Calu3 (cell line): ENCODE measurements at regions not wholly inside any gene's neighbourhood (a gene's known extent, or its start where the extent isn't known, plus 50 kb on each side); places are given as distances from the start of the nearest gene placed in this dataset.

ENCODE experiments used
- BruUV-seq: library from RNA; stranded (reverse); fragments of 400-500 nt; replicated peaks from 2 replicates; lab custom pipeline; 2021; lab: Mats Ljungman, UMichigan
- CTCF ChIA-PET: fragments of 300-600 bp; sonication (Branson Sonifier 250); formaldehyde crosslinking; loops from one replicate; lab custom pipeline; 2022; ENCODE audit warnings: antibody characterized with exemption; lab: Charles Lee
- DNase-seq: peaks from one replicate; pipeline ENCODE4 v3.0.0; 2022
- H3K27ac Mint-ChIP-seq: one replicate; pipeline ENCODE4 v1.8.0; 2022; ENCODE audit warnings: mixed read lengths; ENCODE audit not compliant: unreplicated experiment
- H3K27me3 Mint-ChIP-seq: one replicate; pipeline ENCODE4 v1.8.0; 2022; ENCODE audit warnings: mixed read lengths; ENCODE audit not compliant: unreplicated experiment
- H3K36me3 Mint-ChIP-seq: one replicate; pipeline ENCODE4 v1.8.0; 2022; ENCODE audit warnings: mild to moderate bottlenecking, moderate library complexity, mixed read lengths; ENCODE audit not compliant: insufficient read depth, unreplicated experiment
- H3K4me1 Mint-ChIP-seq: one replicate; pipeline ENCODE4 v1.8.0; 2022; ENCODE audit warnings: mild to moderate bottlenecking, low read depth, mixed read lengths; ENCODE audit not compliant: unreplicated experiment
- H3K4me3 Mint-ChIP-seq: one replicate; pipeline ENCODE4 v1.8.0; 2022; ENCODE audit warnings: mild to moderate bottlenecking, low read depth, moderate library complexity, mixed read lengths; ENCODE audit not compliant: unreplicated experiment
- H3K9me3 Mint-ChIP-seq: one replicate; pipeline ENCODE4 v1.8.0; 2022; ENCODE audit warnings: low read depth, mixed read lengths; ENCODE audit not compliant: unreplicated experiment
- CTCF ChIP-seq: fragments of 200-600 bp; IDR thresholded peaks from one replicate; pipeline ENCODE4 v1.8.0; 2022; ENCODE audit warnings: antibody characterized with exemption; ENCODE audit not compliant: unreplicated experiment
- intact Hi-C: fragments of 100-400 bp; cut with micrococcal nuclease; formaldehyde crosslinking; loops from one replicate; pipeline ENCODE4 v1.10.0; 2022; ENCODE audit not compliant: unreplicated experiment

DNA sequence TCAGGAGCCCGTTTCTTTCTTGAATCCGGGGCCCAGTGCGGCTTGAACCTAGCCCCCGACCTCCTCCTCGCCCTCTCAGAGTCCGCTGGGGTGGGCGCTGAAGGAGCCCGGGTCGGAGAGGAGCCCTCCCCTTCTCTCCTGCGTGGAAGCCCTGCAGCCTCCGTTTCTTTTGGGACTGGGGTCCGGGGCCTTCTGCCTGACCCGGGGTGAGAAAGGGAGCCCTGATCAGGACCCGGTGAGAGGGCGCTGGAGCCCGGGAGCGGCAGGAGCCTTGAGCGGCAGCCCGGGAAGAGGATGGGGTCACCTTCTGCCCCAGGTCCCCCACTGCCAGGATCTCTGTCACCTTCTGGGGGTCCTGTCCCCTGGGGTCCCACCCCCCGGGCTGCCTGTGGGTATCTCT lies 162.3 kb downstream of the ZNF33B start:
- CTCF ChIA-PET: no interaction called here
- no peaks in the 10 kb centered on the region for H3K4me1 Mint-ChIP-seq
- H3K4me3 Mint-ChIP-seq: no peak overlapping the region
- H3K36me3 Mint-ChIP-seq: no peaks in the 10 kb centered on the region
- intact Hi-C loops: no loop called here
- no peaks in the 10 kb centered on the region for H3K27me3 Mint-ChIP-seq
- DNase-seq: no peak
- H3K27ac Mint-ChIP-seq: no peak overlapping the region
- no peak for TF ChIP-seq CTCF
- peaks cover 19% of the 10 kb centered on the region for H3K9me3 Mint-ChIP-seq
- no TSS peak for BruUV-seq

GRCh38 chr10:42475168-42476098 lies 162.9 kb downstream of the ZNF33B start:
- DNase-seq: no peak
- no peak for TF ChIP-seq CTCF
- H3K27ac Mint-ChIP-seq: no peak overlapping the region
- no TSS peak for BruUV-seq
- intact Hi-C loops: no loop called here
- CTCF ChIA-PET: no interaction called here
- peaks cover 19% of the 10 kb centered on the region for H3K9me3 Mint-ChIP-seq
- no peaks in the 10 kb centered on the region for H3K27me3 Mint-ChIP-seq
- no peaks in the 10 kb centered on the region for H3K4me1 Mint-ChIP-seq
- H3K4me3 Mint-ChIP-seq: no peak overlapping the region
- H3K36me3 Mint-ChIP-seq: no peaks in the 10 kb centered on the region

DNA sequence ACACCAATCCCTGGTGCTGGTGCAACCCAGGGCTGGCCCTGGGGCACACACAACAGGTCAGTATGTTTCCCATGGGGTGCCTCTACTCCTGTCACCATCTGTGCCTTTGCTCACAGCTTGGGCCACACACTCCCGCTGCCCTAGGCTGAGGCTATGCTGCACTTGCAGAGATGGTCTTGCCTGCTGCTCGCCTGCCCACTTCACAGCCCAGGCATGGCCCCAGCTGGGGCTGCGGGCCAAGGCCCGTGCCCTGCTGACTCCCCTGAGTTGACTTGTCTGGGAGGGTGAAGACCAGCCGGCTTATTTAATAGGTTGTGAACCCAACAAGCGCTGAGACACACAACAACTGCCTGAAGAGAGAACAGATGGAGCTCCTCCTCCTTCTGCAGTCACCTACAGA lies 184.1 kb downstream of the ZNF33B start:
- peaks cover 26% of the 10 kb centered on the region for H3K9me3 Mint-ChIP-seq
- CTCF ChIA-PET: no interaction called here
- no peak overlapping the region for H3K27ac Mint-ChIP-seq
- BruUV-seq: no TSS peak
- no peaks in the 10 kb centered on the region for H3K36me3 Mint-ChIP-seq
- no peak for DNase-seq
- H3K4me3 Mint-ChIP-seq: no peak overlapping the region
- H3K27me3 Mint-ChIP-seq: no peaks in the 10 kb centered on the region
- intact Hi-C loops: no loop called here
- no peaks in the 10 kb centered on the region for H3K4me1 Mint-ChIP-seq
- TF ChIP-seq CTCF: no peak

- no peak for DNase-seq
- Mint-ChIP-seq H3K4me3 (no peak overlapping the region), H3K27ac (no peak overlapping the region), H3K36me3 (no peaks in the 10 kb centered on the region), H3K27me3 (no peaks in the 10 kb centered on the region), H3K4me1 (no peaks in the 10 kb centered on the region), H3K9me3 (peaks cover 6% of the 10 kb centered on the region)
- intact Hi-C loops: no loop called here
- no TSS peak for BruUV-seq
- no peak for TF ChIP-seq CTCF
- CTCF ChIA-PET: no interaction called here
Observed at GRCh38 chr10:42431095-42431494, 207.3 kb downstream of the ZNF33B start.
